Activated T-cell treated with anti-CD3 and anti-CD28 coated beads, Interleukin-2, amount 50 U/mL, for 48 hours (primary cell): ENCODE measurements at regions not wholly inside any gene's neighbourhood (a gene's known extent, or its start where the extent isn't known, plus 50 kb on each side); places are given as distances from the start of the nearest gene placed in this dataset.
"Not testable (repeated sequence)": the region's sequence is repeated elsewhere in the genome, so short reads cannot be mapped to it uniquely, and the experiment has no call there.

Experiments
- DNase-seq, 2 experiments: peaks; one replicate each; pipeline ENCODE4 v3.0.0-alpha.2; 2020

GRCh38 chr16:21535201-21535600 lies 64.2 kb upstream of the METTL9 start:
- not testable (repeated sequence) for DNase-seq

GRCh38 chr16:21536740-21537139 lies 62.6 kb upstream of the METTL9 start:
- not testable (repeated sequence) for DNase-seq

- DNase-seq, result not testable (repeated sequence)
Observed at GRCh38 chr16:21537598-21537997, 61.8 kb upstream of the METTL9 start.

- DNase-seq, result not testable (repeated sequence)
Observed at GRCh38 chr16:21539107-21539618, 60.2 kb upstream of the METTL9 start.

GRCh38 chr16:21540770-21541433 lies 58.5 kb upstream of the METTL9 start:
- DNase-seq, result peak; percentile 88

DNA sequence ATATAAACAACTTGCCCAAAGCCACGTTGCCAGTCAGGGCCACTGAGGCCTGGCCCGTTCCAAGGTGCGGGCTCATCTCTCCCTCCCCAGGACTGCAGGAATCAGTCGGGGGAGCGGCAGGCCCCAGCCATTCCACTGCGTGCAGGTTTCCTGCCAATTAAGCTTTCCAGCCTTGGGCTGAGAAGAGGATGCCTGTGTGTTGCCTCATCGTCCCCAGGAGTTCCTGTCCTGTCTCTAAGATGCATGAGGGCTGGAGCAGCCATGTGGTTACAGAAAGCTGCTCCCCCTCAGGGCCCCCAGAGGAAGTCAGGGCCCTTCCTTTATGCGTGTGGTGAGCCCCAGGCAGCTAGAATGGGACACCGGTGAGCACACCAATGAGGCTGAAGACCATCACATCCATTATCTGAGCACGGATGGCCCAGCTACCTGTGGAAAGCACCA lies 57.7 kb upstream of the METTL9 start:
- peak; percentile 59 to 63 for DNase-seq

GRCh38 chr16:21542075-21542474 lies 57.3 kb upstream of the METTL9 start:
- not testable (repeated sequence) for DNase-seq

GRCh38 chr16:21542491-21543124 lies 56.8 kb upstream of the METTL9 start:
- DNase-seq, result not testable (repeated sequence)

GRCh38 chr16:21543151-21543836 lies 56.1 kb upstream of the METTL9 start:
- DNase-seq, result peak in 1 of 2 experiments; percentile 53

DNA sequence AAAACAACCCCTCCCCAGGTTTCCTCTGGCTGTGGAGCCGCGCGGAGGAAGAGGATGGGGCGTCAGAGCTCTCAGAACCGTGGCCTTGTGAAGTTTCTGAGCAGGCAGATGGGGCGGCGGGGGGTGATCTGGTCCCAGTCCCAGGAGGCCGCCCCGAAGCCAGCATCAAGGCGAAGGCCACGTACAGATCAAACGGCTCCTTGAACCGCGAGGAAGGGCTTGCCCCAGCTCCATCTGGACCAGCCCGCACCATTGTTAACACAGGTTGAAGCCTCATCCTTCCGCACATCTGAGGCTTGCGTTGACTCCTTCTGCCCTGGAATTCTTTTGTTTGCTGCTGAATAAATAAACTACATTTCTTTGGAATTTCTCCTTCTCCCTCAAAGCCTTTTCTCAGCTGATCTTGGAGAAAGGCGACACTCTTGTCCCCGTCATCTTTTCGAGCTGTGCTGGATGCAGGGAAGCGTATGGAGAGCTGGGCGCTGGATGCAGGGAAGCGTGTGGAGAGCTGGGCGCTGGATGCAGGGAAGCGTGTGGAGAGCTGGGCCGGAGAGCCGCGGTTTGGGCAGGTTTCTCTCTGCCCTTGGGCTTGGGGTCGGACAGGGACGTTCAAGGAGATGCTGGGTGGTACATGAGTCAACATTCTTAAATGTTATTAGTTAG lies 53.6 kb upstream of the METTL9 start:
- not testable (repeated sequence) for DNase-seq

- not testable (repeated sequence) for DNase-seq
Observed at GRCh38 chr16:21549396-21549795, 50.0 kb upstream of the METTL9 start.
